AML-193 (cell line): ENCODE measurements at regions not wholly inside any gene's neighbourhood (a gene's known extent, or its start where the extent isn't known, plus 50 kb on each side); places are given as distances from the start of the nearest gene placed in this dataset.
"Not testable (repeated sequence)": the region's sequence is repeated elsewhere in the genome, so short reads cannot be mapped to it uniquely, and the experiment has no call there.

Source experiments
- DNase-seq, 2 experiments: peaks; one replicate each; lab custom pipeline; 2025; lab: John Stamatoyannopoulos, UW

DNA sequence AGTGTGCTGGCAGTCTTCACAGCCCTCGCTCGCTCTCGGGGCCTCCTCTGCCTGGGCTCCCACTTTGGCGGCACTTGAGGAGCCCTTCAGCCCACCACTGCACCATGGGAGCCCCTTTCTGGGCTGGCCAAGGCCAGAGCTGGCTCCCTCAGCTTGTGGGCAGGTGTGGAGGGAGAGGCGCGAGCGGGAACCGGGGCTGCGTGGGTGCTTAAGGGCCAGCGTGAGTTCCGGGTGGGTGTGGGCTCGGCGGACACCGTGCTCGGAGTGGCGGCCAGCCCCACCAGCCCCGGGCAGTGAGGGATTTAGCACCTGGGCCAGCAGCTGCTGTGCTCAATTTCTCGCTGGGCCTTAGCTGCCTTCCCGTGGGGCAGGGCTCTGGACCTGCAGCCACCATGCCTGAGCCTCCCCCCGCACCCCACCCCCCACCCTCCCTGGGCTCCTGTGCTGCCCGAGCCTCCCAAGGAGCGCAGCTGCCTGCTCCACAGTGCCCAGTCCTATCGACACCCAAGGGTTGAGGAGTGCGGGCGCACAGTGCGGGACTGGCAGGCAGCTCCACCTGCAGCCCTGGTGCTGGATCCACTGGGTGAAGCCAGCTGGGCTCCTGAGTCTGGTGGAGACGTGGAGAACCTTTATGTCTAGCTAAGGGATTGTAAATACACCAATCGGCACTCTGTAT lies 684.4 kb upstream of the GOLIM4 start:
- DNase-seq = not testable (repeated sequence)

DNA sequence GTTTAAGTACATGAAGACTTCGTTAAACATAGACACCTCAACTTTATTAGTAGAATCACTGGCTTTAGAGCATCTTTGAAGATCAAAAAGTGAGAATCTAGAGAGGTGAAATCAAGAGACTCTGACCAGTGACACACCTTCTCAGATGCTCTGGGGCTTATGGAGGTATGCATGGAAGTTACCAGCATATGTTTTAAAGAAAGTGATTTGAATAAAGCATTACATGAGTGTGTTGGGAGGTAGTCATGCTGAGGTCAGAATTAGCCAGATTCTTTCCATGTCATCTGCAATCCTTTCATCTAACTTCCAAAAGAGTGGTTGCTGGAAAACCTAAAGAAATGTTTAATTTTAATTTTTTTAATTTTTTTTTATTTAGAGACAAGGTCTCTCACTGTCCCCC lies 658.0 kb upstream of the GOLIM4 start:
- DNase-seq = no peak

DNA sequence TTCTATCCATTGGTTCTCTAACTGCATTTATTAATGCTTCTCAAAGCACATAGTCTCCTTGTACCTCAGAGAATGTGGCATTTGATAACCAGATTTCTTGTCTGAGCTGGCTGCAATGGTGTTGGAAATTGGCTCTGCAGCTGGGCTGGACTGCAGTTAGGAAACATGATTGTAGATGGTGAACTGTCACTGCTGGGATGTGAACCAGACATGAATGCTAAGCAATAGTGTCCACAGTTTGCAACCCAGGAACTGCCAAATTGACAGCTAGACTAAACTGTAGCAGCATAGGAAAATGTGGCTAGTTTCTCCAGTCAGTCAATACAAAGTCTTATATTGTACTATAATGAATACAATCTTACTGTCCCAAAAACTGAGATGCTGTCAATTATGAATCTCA lies 656.6 kb upstream of the GOLIM4 start:
- DNase-seq = no peak

DNA sequence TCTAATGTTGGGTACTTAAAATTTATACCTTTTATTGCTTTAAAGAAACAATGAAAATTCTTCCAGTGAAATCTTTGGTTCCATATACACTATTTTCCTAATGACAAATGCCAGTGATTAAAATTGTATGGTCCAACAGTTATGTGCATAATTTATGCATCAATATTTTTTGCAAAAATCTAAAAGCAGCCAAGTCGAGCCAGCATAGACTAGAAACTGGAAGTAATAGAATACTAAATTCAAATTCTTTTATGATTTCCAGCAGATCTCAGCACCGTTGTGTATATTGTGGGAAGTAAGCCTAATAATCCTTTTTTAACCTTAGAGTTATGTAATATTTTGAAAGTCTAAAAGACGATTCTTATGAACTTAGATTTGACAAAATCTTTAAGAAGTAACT lies 652.0 kb upstream of the GOLIM4 start:
- DNase-seq = no peak

DNA sequence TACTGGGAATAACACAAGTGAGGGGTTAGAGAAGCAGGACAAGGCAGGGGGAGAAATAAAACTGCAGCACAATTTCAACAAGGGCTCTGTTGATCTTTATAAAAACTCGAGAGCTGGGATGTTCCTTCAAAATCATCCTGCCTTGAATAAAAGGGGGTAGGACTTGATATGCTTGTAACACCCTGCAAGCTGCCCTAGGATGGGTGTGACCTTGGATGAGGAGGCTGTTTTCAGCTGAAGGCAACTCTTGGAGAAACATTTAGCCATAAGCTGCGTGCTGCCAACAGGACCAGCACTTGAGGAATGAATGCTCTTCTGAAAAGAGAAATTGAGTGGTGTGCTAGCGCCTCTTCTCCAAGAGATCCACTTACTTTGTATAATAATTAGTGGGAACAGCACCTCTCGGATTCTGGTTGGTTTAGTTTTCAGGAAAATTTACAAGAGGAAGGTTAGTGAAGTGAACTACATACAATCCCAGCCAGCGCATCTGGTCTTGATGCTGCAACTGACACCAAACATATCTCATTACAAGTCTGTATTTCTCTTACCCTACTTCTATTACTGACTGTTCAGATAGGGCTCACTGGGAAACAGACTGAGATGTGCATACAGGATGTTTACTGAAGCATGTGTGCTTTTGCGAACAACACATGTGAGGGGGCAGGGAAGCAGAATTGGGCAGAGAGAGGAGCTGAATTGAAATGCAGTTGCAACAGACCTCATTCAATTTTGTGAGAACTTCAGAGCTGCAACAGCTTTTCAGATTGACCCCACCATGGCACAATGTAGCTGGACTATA lies 643.0 kb upstream of the GOLIM4 start:
- no peak for DNase-seq

DNA sequence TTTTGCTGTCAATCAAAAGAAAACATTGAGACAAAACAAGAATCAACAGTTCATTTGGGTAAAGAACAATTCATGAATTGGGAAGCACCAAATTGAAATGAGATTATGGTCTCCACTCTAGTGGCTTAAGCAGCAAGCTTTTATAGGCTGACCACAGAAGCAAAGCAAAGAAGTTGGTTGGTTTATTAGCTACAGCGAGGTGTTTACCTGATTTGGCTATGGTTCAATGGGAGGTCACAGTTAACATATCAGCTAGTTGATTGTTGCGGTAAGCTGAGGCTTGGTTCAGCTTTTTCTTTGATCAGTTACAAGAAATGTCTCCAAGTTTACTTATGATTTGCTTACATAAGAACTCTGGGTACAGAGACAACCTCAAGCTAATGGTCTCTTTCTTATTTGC lies 640.5 kb upstream of the GOLIM4 start:
- DNase-seq = no peak

DNA sequence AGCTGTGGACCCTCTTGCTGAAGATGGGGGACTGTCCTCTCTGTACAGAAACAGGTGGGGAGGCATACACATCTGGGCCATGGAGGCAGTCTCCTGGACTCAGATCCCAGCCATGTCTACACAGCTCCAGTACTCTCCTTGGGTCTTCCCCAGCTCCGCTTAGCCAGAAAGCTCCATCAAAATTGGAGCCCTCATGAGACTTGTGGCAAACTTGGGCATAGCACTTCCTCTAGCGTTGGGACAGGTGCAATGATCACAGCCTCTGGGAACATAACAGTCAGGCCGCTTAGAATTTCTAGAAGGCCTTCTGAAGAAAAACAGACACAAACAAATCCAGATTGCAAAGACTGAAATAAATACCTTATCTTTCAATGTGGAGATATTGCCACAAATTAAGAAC lies 634.3 kb upstream of the GOLIM4 start:
- no peak for DNase-seq

DNA sequence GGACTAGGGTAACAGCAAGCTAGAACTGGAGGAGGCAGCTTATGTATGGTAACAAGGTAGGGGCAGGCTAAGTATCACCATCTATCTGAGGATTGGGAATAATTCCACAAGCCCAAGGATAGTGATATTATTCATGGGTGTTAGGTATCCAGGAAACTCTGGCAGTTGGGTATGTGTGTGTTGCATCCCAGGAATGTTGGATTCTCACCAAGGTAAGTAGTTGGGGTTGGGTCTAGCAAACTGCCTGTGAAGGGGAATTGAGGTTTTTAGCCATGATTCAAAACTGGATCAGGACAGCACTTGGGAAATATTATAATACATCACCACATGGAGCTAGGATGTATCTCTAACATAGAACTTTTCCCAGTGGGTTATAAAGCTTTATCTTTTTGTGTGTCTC lies 626.4 kb upstream of the GOLIM4 start:
- no peak for DNase-seq

DNA sequence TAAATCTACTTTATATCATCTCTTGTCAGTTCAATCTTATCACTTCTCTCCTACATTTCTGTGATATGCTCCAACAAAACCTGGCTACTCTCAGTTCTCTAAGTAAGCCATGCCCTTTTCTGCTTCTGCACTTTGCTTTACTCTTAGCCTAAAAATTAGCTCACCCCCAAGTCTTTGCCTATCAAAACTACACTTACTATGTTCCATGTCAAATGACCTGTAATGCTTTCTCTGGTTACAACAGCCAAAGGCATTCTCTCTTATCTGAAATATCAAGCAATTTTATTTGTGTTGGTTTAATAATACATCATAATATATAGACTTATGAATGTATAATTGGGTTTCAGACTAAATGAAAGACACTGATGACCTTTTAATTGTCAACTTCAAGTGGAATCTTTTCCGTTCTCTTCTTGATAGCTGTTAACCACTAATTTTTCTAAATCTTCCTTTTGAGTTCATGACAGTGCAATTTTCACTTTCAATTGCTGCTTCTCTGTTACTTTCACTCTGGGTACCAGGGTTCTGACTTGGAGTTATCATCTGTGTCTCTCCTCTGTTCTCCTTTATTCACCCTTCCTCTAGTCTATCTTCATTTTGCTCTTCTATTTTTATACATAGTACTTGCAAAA lies 619.0 kb upstream of the GOLIM4 start:
- no peak for DNase-seq

DNA sequence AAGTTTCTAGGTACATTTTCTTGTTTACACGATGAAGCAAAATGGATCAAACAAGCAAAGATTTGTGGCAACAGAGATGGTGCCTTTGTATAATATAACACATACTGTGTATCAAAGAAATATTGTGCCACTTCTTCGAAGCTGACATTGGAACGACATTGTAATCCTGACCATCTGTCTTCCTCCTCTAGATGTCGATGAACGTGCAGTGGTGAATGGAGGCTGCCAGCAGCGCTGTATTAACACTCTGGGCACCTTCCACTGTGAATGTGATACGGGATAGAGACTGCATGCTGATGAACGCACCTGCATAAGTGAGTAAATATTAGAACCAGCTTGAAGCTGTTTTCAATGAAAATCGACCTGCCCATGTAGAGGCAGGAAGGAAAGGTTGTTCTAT lies 613.3 kb upstream of the GOLIM4 start:
- DNase-seq = no peak

DNA sequence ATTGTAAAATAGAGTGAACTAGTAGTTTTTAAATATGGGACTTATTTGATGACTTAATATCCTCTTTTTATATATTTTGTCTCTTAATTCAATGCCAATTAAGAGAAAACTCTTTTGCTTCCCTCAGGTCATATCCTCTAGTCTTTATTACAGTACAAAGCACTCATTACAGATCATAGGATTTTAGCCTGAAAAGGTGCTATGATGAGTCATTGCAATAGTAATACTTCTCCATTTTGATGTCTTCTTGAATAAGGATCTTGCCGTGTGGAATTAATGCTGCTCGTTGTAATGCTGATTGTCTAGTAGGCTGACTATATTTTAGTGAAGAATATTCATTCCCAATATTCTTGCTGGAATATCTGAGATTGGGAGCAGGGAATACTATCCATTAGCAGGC lies 612.2 kb upstream of the GOLIM4 start:
- DNase-seq = no peak

DNA sequence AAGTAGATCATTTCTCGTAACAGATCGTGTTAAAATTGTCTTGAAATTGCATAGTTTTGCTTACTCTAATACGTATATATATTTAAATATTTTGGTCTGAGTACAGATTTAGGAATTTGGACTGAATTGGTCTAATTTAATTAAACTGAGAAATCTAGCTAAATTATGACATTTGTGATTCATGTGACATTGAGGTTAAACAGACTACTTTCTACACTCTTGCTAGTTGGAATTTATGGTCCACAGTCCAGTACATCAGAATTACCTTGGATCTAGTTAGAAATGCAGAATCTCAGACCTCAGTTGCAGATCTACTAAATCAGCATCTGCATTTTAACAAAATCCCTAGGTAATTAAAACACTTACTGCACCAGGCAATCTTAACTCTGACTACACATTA lies 609.7 kb upstream of the GOLIM4 start:
- DNase-seq = no peak

DNA sequence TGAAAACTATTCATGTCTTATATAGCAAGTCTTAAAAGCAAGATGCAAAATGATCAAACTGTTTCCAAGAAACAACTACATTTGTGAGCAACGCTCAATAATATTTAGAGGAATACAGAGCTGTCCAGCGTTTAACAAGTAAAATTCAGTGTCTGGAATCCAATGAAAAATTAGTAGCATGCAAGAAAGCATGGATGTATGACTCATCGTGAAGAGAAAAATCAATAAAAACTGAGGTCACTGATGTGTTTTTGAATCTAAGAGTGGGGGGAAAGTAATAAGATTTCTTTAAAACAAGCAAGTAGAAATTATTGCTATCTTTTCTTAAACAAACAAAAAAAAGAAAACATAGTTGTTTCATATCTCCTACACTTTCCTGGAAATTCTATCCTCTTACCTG lies 600.3 kb upstream of the GOLIM4 start:
- DNase-seq = no peak

DNA sequence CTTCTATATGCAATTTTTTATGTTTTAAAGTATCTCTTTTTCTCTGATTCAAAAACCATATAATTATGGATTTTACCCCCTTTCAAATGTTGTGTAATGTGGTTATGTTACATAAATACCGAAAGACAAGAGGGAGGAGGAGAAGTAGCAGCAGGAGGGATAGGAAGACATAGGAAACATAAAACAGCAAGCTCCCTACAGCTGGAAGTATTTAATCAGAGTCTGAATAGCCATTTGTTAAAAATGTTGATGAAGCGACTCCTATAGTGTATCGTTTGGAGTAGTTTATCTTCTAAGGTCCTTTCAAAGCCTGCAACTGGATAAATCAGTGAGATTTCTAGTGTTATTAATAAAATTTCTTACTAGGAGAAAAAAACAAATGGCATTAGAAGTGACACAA lies 598.1 kb upstream of the GOLIM4 start:
- DNase-seq = no peak

DNA sequence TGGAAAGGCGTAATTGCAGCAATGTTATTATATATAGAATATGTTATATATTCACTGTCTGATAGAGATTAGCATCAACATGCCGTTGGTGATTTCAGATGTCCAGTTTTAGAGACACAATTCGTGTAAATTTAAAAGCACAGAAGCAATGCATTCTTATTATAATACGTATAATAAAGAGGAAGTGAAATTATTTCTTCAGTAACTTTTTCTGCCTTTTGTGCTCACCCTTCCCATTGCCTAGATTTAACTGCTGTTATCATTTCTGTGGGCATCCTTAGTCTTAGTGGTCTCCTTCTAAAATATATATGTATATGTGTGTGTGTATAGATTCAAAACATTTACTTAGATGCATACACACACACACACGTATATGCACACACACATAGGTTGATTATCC lies 592.5 kb upstream of the GOLIM4 start:
- DNase-seq = no peak

DNA sequence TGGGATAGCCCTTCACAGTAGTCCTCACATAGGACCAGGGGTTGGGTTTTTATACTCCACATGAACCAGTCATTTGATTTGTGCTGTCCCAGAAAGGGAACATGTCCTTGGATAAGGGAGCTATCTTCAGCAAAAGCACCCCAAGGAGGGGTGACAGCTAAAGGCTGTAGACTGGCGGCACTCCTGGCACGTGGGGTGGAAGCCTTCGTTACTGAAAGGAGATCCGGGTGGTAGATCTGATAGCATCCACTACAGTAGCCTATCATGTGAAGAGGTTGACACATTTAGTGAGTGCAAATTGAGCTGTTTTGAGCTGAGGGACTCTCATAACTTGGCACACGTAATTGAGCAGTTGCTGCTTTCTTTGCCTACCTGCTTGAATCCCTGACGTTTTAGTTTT lies 588.8 kb upstream of the GOLIM4 start:
- no peak for DNase-seq

DNA sequence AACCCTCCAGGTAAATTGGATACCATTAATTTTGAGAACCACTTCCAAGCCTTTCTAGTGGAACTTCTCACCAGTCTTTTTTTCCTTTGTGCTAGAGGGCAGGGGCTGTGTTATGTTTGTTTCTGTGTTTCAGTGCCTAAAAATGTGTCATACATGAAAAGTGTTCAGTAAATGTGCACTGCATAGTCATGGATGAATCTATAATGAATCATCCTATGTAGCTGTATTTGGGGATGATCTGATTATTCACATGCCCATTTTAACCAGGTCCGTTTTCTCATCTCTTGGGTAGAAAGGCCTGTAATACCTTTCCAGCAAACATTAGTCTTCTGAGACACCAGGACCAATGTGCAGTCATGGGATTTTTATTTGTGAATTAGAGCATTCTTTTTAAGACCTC lies 583.0 kb upstream of the GOLIM4 start:
- DNase-seq = no peak

DNA sequence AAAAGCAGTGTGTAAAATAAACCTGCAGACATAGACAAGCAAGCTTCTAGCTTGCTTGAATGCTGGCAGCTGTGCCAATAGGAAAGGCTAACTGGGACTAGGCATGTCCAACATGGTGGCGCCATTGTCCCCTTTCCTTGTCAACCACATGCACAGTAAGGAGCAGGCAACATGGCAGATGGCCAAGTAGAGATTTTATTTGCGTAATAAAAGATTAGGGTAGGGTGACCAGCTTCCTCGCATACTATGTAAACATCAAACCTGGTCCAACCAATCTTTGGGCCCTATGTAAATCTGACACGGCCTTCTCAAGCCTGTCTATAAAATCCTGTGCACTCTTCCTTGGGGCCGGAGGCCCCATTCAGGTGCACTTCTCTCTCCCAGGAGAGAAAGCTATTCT lies 575.4 kb upstream of the GOLIM4 start:
- no peak for DNase-seq

DNA sequence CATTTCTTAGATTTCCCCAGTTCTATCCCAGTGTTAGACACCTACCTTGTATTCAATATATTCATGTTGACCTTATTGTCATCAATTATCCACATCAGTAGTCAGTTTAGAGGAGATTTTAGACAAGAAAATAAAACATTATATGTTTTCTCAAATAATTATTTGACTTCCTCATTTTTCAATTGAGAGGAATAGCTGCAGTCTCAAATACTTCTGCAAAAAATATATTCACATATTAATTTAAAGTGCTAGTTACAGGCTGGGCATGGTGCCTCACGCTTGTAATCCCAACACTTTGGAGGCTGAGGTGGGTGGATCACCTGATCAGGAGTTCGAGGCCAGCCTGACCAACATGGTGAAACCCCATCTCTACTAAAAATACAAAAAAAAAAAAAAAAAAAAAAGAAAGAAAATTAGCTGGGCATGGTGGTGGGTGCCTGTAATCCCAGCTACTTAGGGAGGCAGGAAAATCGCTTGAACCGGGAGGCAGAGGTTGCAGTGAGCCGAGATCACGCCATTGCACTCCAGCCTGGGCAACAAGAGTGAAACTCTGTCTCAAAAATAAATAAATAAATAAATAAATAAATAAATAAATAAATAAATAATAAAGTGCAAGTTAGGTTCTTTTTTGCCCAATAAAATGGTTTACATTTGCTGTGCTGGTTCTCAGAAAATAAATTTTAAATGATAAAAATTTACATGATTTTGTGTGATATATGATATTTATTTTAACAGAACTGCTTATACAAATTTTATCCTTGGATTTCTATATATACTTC lies 565.3 kb upstream of the GOLIM4 start:
- DNase-seq = not testable (repeated sequence)

DNA sequence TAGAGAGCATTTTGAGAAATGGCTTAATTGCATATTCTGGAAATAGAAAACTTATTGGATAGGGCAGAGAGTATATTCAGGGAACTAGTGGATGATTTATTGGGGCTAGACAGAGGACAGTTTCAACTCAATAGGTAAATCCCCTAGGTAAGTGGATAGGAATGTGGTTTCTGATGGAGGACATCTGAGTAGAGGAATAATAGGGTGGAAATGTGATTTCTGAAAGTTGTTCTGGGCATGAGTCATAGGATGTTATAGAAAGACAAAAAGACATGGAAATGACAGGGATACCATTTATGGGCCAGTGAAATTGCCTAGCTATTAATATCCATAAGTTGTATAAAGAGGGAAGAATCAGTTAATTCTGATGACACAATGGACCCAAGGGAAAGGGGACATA lies 563.3 kb upstream of the GOLIM4 start:
- no peak for DNase-seq

DNA sequence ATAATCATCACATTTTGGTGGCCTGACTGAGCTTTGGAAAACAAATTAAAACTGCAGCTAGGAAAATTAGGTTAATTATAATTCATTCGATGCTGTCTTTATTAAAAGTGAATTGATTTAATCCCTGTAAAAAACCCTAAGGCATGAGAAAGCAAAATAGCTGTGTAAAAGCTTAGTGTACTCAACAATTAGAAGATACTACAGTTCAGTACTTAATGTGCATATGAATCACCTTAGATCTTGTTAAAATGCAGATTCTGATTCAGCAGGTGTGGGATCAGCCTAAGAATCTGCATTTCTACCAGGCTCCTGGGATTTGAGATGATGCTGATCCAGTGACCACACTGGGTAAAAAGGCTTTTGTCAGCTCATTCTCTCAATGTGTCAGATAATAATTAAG lies 559.9 kb upstream of the GOLIM4 start:
- no peak for DNase-seq

DNA sequence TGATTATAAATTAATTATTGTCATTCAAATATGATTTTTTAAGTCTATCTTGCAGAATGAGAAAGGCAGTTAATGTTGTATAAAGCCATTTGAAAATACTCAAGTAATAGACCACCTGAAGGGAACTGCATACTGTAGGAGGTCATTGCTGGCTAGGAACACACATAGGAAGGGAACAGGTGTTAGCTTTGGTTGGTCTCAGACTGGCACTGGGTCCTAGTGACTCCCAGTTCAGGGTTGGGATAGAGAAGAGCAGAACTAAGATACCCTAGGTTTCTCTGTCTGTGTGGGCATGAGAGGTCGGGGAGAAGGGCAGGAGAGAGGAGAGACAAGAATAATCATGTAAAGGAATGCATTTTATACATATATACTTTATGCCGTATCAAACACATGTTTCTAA lies 559.0 kb upstream of the GOLIM4 start:
- DNase-seq = no peak

DNA sequence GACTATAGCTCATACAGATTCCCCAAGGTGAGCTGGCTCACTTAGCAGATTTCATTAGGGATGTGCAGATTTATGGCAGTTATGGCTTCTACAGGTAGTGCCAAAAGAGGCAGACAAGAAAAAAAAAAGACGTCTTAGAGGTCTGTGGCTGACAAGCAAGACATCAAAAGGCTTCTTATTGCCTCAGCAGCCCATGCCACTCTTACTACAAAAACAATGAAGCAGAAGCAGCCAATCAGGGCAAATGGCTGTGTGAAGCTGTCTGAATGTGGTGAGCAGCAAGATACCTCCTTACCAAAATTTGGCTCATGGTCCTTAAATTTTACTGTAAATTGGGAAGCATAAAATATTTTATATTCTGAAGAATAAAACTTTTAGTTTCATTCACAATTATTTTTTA lies 557.5 kb upstream of the GOLIM4 start:
- no peak for DNase-seq
